ENCODE measurements at regions not wholly inside any gene's neighbourhood (a gene's known extent, or its start where the extent isn't known, plus 50 kb on each side); places are given as distances from the start of the nearest gene placed in this dataset.

DNA sequence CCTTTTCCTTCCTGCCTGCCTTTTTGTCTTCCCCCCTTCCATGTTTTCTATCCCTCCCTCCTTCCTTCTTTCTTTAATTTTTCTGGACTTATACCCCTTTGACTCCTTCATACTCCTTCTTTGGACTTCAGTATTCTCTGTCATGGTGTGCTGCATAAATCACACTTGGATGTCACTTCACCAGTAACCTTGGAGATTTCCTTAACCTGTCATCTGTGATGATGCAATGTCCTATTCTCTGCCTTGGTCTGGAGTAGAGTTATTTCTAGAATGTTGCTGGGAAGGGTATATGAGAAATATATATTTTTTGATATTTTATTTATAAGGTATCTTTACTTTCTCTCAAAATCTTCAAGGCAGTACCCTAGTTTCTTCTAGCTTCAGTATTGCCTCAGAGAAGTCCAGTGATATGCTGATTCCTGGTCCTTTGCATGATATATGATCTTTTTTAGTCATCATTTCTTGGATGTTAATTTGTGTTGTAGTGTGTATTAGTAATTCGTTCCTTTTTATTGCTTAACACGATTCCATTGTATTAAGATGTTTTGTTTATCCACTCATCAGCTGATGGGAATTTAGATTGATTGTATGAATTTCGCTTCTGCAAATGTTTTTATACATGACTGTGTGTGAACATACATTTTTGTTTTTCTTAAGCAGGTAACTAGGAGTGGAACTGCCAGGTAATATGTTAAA is 206.9 kb upstream of the MBL2 start:
- TF ChIP-seq, protein P1, sequence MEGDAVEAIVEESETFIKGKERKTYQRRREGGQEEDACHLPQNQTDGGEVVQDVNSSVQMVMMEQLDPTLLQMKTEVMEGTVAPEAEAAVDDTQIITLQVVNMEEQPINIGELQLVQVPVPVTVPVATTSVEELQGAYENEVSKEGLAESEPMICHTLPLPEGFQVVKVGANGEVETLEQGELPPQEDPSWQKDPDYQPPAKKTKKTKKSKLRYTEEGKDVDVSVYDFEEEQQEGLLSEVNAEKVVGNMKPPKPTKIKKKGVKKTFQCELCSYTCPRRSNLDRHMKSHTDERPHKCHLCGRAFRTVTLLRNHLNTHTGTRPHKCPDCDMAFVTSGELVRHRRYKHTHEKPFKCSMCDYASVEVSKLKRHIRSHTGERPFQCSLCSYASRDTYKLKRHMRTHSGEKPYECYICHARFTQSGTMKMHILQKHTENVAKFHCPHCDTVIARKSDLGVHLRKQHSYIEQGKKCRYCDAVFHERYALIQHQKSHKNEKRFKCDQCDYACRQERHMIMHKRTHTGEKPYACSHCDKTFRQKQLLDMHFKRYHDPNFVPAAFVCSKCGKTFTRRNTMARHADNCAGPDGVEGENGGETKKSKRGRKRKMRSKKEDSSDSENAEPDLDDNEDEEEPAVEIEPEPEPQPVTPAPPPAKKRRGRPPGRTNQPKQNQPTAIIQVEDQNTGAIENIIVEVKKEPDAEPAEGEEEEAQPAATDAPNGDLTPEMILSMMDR (IDR thresholded peaks at IDR 0.05) = no peak
- no peak for TF ChIP-seq POLR2A (IDR thresholded peaks at IDR 0.05)
